NCI-H2081 treated with DMSO at 0.1 percent for 48 hours (cell line): ENCODE measurements at regions not wholly inside any gene's neighbourhood (a gene's known extent, or its start where the extent isn't known, plus 50 kb on each side); places are given as distances from the start of the nearest gene placed in this dataset.
"Not testable (repeated sequence)": the region's sequence is repeated elsewhere in the genome, so short reads cannot be mapped to it uniquely, and the experiment has no call there.

Experiments used
- DNase-seq: peaks from one replicate; lab custom pipeline; 2025; lab: John Stamatoyannopoulos, UW

DNA sequence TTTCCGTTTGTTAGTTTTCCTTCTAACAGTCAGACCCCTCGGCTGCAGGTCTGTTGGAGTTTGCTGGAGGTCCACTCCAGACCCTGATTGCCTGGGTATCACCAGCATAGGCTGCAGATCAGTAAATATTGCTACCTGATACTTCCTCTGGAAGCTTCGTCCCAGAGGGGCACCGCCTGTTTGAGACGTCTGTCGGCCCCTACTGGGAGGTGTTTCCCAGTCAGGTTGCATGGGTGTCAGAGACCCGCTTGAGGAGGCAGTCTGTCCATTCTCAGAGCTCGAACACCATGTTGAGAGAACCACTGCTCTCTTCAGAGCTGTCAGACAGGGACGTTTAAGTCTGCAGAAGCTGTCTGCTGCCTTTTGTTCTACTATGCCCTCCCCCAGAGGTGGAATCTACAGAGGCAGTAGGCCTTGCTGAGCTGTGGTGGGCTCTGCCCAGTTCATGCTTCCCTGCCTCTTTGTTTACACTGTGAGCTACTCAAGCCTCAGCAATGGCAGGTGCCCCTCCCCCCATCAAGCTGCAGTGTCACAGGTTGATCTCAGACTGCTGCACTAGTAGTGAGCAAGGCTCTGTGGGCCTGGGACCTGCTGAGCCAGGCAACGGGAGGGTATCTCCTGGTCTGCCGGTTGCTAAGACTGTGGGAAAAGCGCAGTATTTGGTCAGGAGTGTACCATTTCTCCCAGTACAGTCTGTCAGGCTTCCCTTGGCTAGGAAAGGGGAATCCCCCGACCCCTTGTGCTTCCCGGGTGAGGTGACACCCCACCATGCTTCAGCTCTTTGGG lies 74.4 kb upstream of the TOP3B start:
- DNase-seq: not testable (repeated sequence)

DNA sequence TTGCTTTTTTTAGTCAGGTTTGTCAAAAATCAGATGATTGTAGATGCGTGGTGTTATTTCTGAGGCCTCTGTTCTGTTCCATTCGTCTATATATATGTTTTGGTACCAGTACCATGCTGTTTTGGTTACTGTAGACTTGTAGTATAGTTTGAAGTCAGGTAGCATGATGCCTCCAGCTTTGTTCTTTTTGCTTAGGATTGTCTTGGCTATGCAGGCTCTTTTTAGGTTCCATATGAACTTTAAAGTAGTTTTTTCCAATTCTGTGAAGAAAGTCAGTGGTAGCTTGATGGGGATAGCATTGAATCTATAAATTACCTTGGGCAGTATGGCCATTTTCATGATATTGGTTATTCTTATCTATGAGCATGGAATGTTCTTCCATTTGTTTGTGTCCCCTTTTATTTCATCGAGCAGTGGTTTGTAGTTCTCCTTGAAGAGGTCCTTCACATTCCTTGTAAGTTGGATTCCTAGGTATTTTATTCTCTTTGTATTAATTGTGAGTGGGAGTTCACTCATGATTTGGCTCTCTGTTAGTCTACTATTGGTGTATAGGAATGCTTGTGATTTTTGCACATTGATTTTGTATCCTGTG lies 70.1 kb upstream of the TOP3B start:
- DNase-seq: not testable (repeated sequence)

DNA sequence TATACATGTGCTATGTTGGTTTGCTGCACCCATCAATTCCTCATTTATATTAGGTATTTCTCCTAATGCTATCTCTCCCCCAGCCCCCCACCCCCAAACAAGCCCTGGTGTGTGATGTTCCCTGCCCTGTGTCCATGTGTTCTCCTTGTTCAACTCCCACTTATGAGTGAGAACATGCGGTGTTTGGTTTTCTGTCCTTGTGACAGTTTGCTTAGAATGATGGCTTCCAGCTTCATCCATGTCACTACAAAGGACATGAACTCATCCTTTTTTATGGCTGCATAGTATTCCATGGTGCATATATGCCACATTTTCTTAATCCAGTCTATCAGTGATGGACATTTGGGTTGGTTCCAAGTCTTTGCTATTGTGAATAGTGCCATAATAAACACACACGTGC lies 68.4 kb upstream of the TOP3B start:
- not testable (repeated sequence) for DNase-seq

DNA sequence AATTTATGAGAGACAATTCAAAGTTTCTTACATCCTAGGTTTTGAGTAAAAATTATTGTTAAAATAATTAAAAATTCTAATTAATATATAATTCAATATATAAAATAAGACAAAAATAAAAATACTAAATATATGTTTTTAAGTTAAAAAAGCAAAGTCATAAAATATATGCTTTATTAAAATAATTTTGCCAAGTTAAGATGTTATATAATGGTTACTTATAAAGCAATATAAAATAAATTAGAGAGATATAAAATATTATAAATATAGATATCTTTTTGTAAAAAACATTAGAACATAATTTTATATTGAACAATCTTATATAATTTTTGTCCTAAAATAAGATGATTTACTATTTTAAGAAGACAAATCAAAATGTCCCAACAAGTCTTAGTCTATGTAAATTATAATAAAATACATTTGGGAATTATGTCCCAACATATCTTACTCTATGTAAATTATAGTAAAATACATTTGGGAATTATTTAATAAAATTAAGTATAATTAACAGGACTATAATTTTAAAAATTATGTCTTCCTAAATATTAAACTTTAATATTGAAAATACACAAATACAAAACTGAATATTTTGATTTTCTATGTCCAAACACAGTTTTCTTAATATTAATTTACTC lies 67.7 kb upstream of the TOP3B start:
- DNase-seq: no peak

DNA sequence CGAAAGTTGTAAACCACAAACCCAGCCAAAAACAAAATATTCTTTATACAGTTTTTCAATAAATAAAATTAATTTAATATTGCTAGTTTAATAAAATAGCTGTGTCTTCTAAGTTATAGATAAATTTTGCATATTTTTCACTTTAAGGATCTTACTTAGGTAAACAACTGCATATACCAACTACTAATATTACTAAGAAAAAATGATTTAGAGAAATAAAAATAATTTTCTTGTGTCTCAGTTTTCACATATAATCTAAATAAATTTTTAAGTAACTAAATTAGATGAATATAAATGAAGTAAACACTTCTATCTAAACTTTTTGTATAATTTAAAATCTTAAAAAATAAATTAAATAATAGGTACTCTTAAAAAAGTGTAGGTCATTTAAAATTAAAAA lies 67.1 kb upstream of the TOP3B start:
- no peak for DNase-seq

DNA sequence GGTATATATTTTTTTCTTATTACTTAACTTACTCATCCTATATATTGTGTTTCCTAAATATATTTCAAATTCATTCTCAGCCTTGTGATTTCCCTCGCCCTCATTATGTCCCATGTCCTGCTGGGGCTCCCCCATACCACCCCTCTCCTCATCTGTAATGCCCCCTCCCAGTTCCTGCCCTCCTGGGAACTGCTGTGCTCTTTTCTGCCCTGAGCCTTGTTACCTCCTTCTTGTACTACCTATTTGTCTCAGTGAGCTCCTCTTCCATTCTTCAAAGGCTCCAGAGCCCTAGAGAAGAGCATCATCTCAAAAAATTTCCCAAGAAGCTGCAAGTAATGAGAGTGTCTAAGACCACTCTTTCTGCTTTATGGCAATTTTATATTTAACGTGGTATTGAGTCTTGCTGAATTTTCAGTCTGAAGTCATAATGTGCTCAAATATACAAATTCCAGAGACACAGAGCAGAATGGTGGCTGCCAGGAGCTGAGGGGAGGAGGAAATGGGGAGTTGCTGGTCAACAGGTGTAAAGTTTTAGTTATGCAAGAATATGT lies 66.5 kb upstream of the TOP3B start:
- DNase-seq: no peak

DNA sequence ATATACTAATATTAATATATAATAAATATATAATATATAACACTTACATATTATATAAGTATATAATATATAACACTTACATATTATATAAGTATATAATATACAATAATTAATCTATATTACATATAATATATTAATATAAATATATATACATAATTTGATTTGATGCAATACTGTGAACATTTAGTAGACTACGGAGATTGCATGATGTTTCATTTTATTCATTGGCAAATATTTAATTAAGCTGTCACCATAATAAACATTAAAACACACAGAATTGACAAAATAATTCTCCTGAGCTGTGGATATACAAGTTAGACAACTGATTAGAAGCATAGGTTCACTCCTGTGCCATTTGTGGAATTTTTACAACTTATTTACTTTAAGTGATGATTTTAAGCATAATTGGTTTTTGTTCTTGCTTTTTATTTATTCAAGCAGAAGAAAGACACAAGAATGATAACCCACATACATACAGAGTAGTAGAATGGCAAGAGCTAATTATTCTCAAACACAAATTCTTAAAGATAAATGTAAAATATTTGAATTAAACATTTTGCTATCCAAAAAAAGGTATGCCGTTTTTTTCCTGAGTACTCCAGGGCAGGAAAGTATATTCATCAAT lies 65.8 kb upstream of the TOP3B start:
- DNase-seq: no peak

DNA sequence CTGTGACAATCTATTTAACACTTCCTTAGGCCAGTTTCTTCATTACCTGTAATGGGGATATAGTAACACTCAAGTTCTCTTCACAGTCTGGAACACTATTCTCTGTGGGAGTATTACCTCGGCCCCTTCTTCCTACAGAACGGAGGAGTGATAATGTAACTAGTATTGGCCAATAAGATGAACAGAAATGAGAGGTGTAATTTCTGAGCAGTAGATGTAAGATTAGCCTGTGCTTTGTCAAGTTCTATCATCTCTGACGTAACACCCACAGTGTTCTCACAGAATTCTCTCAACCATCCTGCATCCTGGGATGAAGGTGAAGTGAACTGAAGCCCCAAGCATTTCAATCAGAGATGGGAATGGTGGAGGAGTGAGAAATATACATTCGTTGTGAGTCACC lies 65.2 kb upstream of the TOP3B start:
- DNase-seq: no peak

DNA sequence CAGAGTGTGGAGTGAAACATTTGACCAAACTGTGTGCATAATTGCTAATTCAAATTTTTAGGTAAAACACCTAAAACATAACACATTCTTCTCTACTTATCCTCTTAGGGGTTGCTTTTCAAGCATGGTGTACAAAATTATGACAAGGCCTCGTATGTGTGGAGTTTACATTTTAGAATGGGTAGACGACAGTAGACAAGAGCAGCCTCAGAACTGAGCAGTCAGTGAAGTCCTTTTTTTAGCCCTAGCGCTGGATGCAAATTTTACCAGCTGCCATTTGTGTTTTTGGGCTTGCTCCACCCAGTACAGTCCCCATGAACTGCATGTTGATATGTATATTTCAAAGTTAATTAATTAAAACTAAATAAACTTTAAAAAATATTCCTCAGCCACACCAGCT lies 64.7 kb upstream of the TOP3B start:
- DNase-seq: no peak

DNA sequence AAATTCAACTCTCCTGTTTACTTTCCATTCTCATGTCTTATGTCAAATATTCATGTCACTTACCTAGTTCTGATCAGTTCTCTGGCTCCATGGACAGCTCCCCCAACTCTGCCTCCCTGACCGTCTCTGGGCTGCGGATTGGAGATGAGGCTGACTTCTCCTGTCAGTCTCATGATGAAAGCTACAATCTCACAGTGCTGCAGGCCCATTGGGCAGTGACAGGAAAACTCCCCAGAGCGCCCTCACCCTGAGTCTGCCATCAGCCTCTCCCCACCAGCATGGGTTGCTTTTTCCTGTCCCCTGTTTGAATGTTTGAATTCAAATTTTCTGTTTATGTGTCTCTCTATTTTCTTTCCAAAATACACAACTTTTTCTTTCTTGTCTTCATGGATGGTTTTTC lies 63.8 kb upstream of the TOP3B start:
- no peak for DNase-seq

DNA sequence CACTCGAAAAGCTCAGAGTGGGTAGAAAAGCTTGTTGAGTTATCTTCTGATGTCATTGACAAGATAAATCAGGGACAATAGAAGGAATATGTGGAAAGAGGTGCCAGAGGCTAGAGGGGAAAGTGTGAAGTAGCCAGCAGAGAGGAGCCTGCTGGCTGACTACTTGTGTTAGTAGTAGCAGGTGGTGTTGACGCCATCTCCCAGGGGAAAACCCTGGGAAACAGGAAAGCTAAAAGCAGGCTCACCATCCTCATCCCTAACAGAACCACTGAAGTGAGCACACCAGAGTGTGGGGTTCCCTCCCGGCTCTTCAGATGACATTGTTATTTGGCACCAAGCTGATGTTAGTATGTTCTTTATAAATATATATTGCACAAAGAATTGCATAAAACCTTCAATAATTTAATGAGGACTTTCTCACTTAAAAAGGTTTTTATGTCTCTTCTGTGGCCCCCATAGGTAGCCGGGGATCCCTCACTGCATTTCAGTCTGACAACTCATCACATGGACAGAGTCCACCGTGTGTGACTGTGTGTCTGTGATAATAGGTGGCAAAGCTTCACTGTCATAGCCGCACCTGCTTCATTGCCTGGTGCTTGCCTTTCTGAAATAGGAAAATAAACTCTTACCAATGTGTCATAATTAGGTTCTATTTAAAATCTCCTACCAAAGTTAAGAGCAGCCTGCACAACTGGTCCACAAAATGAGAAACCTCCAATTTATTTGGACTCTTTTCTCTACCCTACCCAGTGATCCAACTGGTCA lies 63.2 kb upstream of the TOP3B start:
- no peak for DNase-seq

DNA sequence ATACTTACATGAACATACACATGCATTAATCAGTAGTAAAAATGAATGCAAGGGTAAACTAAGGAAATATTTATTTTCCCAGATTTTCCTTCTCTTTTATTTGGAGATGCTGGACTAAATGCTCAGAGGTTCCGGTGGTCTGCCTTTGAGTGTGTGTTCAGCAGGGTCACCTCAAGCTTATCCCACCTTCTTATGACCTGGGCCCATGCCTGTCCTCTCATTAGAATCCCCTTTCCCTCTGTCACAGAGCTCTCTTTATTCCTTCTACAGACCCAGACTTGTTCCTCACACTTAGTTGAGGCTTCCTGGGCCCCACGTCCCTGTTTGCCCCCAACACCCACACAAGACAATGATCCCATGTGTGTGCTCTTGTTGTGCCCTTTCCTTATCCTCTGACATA lies 61.6 kb upstream of the TOP3B start:
- DNase-seq: no peak

DNA sequence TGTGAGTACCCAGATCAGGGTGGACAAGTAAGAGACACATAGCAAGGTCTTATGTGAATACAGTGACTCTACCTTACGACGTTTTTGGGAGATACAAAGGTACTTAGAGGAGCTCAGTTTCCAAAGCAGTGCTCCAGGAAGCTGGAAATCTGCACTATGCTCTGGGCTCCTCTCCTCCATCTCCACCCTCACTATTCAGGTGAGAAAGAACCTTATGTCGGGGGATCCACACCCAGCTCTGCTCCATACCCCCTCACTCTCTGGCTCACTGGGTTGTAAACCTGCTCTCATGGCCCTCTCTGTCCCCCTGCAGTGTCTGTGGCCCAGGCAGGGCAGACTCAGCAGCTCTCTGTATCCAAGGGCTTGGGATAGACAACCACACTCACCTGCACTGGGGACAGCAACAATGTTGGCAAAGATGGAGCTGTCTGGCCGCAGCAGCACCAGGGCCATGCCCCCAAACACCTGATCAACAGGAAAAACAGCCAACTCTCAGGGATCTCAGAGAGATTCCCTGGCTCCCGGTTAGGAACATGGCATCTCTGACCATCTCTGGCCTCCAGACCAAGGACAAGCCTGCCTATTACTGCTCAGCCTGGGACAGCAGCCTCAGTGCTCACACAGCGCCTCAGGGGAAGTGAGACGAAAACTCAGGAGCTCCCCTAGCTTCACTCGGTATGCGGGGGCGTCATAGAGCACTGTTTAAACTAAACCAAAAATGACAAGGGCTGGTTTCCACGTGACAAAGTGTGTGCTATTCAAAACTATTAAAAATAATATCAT lies 60.9 kb upstream of the TOP3B start:
- no peak for DNase-seq

DNA sequence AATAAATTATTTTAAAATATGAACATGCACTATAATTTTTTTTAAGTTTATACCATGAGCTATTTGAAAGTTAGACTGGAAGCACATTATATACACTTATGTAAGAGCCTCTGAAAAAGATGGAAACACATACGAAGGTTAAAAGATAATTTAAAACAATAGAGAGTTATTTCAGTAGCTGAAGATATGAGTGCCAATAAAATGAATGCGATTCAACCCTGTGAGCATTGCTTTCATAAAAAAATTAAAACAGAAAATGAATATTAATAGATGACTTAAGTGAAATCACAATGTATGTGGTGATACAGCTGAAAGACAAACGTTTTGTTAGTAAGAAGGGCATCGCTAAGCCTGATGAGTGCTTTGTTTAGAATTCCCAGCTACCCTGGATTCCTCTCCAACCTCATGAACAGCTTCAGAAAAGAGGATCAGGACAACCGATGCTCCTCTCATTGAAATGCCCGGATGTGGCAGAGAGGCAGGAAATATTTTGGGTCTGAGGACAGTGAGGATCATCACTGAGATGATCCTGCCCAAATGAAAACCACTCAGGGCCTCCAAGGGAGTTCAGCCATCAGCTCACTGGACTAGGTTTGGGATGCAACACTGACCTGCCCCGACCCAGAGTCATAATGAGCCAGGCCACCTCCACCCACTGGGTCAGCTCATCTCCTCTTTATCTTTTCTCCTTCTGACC lies 60.2 kb upstream of the TOP3B start:
- DNase-seq: no peak

DNA sequence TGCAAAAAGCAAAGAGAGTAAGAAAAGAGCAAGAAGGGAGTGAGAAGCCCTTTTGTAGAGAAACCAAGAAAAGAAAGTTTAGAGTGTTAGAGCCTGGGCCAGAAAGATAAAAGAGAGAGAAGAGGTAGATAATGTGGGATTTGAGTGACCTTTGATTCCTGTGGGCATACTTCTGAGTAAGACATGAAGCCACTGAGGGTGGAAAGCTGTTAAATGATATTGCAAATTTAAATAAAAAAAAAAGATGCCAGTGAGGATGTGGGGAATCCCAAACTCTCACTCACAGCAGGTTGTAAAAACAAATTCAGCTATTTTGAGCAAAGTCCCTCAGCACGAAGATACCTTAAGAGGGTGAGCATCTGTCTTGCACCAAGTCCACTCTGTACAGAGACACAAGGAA lies 59.4 kb upstream of the TOP3B start:
- DNase-seq: no peak

DNA sequence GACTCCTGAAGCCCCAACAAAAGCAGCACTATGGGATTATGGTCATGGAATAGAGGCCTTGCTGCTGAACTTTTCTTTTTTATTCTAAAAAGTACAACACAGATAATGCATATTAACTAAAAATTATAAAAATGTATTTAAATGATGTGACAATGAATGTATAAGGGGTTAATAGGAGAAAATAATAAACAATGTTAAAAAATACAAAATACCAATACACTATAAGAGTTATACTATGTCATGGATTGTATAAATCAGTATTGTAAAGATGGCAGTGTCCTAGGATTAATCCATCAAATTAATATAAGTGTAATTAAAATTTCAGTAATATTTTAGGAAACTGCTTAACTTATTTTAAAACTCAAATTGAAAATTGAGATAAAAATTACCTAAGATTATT lies 58.3 kb upstream of the TOP3B start:
- no peak for DNase-seq

DNA sequence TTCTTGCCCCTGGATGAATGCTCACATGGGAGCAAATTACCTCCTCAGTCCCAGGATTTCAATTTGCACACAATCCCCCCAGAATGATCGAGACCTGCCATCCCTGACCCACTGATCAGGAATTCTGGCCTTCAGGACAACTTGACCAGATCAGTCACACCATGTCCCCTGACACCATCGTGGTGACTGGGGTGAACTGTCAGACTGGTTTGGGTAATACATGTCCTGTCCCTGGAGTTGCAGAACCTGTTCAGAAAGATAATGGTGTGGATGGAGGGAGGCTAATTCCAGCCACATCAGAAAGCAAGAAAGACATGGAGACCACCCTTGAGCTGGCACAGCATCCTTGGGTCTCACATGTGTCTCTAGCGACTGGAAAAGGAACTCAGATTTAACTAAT lies 57.9 kb upstream of the TOP3B start:
- no peak for DNase-seq

DNA sequence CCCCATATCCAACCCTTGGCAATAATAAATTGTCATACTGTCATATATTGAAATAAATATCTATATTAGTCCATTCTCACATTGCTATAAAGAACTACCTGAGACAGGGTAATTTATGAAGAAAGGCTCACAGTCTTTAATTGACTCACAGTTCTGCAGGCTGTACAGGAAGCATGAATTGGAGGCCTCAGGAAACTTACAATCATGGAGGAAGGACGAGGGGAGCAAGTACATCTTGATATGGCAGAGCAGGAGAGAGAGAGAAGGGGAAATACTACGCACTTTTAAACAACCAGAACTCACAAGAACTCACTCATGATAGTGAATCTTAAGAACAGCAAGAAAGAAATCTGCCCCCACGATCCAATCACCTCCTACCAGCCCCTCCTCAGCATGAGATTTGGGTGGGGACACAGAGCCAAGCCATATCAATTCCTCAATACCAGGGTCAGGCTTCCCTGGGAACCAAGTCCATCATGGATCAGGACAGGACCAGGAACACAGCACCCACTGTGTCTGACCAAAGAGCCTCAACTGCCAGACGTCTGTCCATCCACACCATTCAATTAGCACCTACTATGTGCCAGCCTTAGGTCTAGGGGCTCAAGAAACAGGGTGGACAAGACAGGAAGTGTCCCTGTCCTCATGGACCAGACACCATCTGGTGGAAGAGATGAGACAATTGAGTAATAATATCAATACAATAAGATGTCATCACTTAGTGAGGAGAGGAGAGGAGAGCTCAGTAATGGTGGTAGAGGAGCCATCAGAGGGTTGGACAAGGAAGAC lies 56.9 kb upstream of the TOP3B start:
- DNase-seq: no peak

DNA sequence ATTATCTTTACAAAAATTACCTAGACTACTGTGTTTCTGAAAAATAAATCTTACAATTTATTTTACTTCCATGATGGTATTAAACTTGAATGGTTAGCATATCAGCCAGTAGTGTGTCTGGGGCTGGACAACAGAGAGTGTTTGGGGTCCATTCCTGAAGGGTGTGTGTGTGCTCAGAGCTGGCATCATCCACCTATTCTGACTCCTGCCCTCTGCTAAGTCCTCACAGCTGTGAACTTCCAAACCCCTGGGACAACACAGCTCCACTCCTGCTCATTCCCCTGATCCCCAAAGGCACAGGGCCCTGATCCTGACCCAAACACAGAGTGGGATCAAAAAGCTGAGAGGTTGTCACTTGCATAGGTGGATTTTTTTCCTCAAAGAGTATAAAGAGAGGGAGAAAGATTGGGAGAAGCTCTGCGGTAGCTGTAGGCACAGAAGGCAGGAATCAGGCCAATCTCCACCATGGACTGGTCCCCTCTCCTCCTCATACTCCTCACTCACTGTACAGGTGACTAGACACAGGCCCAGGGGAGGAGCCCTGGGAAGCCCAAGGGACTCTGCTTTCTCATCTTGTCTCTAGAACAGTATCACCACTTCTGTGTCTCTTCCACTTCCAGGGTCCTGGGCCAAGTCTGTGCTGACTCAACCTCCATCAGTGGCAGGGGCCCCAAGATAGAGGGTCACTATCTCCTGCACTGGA lies 55.7 kb upstream of the TOP3B start:
- no peak for DNase-seq
